Chondrocyte (in vitro differentiated cells): ENCODE measurements at regions not wholly inside any gene's neighbourhood (a gene's known extent, or its start where the extent isn't known, plus 50 kb on each side); places are given as distances from the start of the nearest gene placed in this dataset.

Source experiments
- DNase-seq: peaks from one replicate; pipeline ENCODE4 v3.0.0; 2021; ENCODE audit warnings: mixed read lengths, low spot score
- H3K27ac Mint-ChIP-seq: one replicate; pipeline ENCODE4 v1.8.0; 2021; ENCODE audit warnings: mild to moderate bottlenecking, moderate library complexity, mixed read lengths; ENCODE audit not compliant: unreplicated experiment
- H3K27me3 Mint-ChIP-seq: 2 replicates; pipeline ENCODE4 v1.8.0; 2021; ENCODE audit warnings: low read depth, mixed read lengths
- H3K36me3 Mint-ChIP-seq: 2 replicates; pipeline ENCODE4 v1.8.0; 2021; ENCODE audit warnings: low read depth, mixed read lengths
- H3K4me1 Mint-ChIP-seq: 2 replicates; pipeline ENCODE4 v1.8.0; 2021; ENCODE audit warnings: low read depth, mild to moderate bottlenecking, mixed read lengths
- H3K4me3 Mint-ChIP-seq: one replicate; pipeline ENCODE4 v1.8.0; 2021; ENCODE audit warnings: mild to moderate bottlenecking, moderate library complexity, mixed read lengths; ENCODE audit not compliant: unreplicated experiment
- H3K9me3 Mint-ChIP-seq: 2 replicates; pipeline ENCODE4 v1.8.0; 2021; ENCODE audit warnings: low read depth, mixed read lengths
- CTCF ChIP-seq: fragments of 200-600 bp; sonication (generic); IDR thresholded peaks from 2 replicates; pipeline ENCODE4 v1.5.0; 2021; ENCODE audit warnings: antibody characterized with exemption, mild to moderate bottlenecking, moderate library complexity

DNA sequence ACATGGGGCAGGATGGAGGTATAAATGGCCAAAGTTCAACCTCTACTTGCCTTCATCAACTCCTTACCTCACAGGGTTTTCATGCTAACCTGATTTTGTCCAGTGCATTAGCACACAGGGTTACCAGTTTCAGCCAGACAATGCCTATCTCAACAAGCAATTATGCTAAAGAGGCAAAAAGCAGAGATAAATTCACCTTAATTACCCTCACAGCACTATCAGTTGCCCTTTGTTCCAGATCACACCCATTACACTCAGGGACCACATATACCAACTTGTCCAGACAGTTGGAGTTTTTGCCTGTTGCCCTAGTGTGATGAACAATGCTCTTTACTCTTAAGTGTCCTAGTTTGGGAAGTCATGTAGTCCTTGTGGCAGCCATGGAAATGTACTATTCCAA is 174.5 kb upstream of the MOCS1 start:
- Mint-ChIP-seq H3K36me3 (no peaks in the 10 kb centered on the region), H3K27me3 (peaks cover 19% of the 10 kb centered on the region), H3K9me3 (peaks cover 15% of the 10 kb centered on the region), H3K27ac (no peak overlapping the region), H3K4me1 (no peaks in the 10 kb centered on the region), H3K4me3 (no peak overlapping the region)
- TF ChIP-seq CTCF, result no peak
- DNase-seq, result no peak

DNA sequence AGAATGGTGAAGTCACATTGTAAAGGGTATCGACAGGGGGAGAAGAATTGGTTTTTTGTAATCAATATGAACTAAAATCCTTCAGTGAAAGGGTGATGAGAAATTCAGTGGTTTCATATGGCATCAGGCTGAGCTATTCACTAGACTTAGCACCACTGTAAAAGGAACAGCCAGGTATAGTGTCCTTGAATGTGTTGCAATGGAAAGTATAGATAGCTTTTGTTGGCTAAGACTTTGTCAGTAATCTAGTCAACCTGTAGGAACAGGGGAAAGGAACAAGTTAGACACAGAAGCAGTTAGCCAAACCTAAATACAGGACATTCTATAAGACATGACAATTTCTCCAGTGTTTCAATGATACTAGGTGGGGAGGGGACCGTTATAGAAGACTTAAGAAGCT is 172.6 kb upstream of the MOCS1 start:
- H3K27ac Mint-ChIP-seq, result no peak overlapping the region
- TF ChIP-seq CTCF, result no peak
- DNase-seq, result no peak
- H3K36me3 Mint-ChIP-seq, result no peaks in the 10 kb centered on the region
- H3K4me3 Mint-ChIP-seq, result no peak overlapping the region
- H3K9me3 Mint-ChIP-seq, result peaks cover 15% of the 10 kb centered on the region
- no peaks in the 10 kb centered on the region for H3K4me1 Mint-ChIP-seq
- H3K27me3 Mint-ChIP-seq, result peaks cover 6% of the 10 kb centered on the region

- no peak overlapping the region for H3K4me3 Mint-ChIP-seq
- H3K27ac Mint-ChIP-seq, result no peak overlapping the region
- no peaks in the 10 kb centered on the region for H3K9me3 Mint-ChIP-seq
- no peaks in the 10 kb centered on the region for H3K36me3 Mint-ChIP-seq
- no peaks in the 10 kb centered on the region for H3K4me1 Mint-ChIP-seq
- DNase-seq, result no peak
- peaks cover 19% of the 10 kb centered on the region for H3K27me3 Mint-ChIP-seq
- TF ChIP-seq CTCF, result no peak
These were observed 164.5 kb upstream of the MOCS1 start for GRCh38 chr6:40098774-40099173.

GRCh38 chr6:40097590-40097989 is 163.3 kb upstream of the MOCS1 start:
- Mint-ChIP-seq H3K36me3 (no peaks in the 10 kb centered on the region), H3K9me3 (no peaks in the 10 kb centered on the region), H3K4me3 (no peak overlapping the region), H3K27ac (no peak overlapping the region), H3K4me1 (no peaks in the 10 kb centered on the region), H3K27me3 (peaks cover 17% of the 10 kb centered on the region)
- no peak for DNase-seq
- TF ChIP-seq CTCF, result no peak

GRCh38 chr6:40083141-40083920 is 149.1 kb upstream of the MOCS1 start:
- Mint-ChIP-seq H3K36me3 (no peaks in the 10 kb centered on the region), H3K4me3 (no peak overlapping the region), H3K9me3 (peaks cover 2% of the 10 kb centered on the region), H3K27ac (no peak overlapping the region), H3K27me3 (peaks cover 30% of the 10 kb centered on the region), H3K4me1 (no peaks in the 10 kb centered on the region)
- TF ChIP-seq CTCF, result no peak
- DNase-seq, result no peak
